ENCODE measurements at regions not wholly inside any gene's neighbourhood (a gene's known extent, or its start where the extent isn't known, plus 50 kb on each side); places are given as distances from the start of the nearest gene placed in this dataset.

DNA sequence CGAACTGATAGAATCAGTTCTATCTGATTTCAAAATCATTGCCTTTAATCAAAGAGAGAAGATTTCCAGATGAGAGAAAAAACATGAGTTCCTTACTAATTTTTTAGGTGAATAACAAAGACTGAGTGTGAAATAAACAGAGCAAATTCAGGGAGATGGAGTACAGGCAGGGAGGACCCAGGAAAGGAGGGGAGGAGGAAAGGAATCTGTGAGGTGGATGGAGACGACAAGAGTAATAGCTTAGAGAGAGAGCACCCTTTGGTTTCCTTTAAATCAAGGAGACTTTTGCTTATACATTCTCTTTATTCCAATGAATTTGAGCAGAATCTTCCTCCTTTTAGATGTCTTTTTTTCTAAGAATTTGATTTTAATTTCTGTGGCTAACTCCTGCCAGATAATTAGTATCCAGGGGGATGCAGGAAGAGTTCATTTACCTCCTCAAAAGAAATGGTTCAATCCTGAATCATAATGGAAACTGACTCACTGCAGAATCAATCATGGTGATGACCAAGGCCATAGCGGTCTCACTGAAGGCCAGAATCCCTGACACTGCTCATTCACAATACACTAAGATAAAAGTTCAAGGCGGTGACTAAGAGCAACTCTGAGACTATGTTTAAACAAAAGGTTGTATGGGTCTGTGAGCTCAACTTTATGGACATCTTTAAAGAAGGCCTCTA lies 234.0 kb upstream of the ZC3H12C start:
- no peaks in the 10 kb centered on the region for H3K9me2 ChIP-seq (replicated peaks; ENCODE audit: insufficient read depth)
- H3K36me3 ChIP-seq (replicated peaks; ENCODE audit: insufficient read depth, low read depth) = no peaks in the 10 kb centered on the region
- no peak for DNase-seq (ENCODE audit: low spot score)
- TF ChIP-seq, protein P1, sequence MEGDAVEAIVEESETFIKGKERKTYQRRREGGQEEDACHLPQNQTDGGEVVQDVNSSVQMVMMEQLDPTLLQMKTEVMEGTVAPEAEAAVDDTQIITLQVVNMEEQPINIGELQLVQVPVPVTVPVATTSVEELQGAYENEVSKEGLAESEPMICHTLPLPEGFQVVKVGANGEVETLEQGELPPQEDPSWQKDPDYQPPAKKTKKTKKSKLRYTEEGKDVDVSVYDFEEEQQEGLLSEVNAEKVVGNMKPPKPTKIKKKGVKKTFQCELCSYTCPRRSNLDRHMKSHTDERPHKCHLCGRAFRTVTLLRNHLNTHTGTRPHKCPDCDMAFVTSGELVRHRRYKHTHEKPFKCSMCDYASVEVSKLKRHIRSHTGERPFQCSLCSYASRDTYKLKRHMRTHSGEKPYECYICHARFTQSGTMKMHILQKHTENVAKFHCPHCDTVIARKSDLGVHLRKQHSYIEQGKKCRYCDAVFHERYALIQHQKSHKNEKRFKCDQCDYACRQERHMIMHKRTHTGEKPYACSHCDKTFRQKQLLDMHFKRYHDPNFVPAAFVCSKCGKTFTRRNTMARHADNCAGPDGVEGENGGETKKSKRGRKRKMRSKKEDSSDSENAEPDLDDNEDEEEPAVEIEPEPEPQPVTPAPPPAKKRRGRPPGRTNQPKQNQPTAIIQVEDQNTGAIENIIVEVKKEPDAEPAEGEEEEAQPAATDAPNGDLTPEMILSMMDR (IDR thresholded peaks at IDR 0.05; ENCODE audit: poor library complexity) = no peak
- TF ChIP-seq EZH2 (IDR thresholded peaks at IDR 0.05; ENCODE audit: borderline replicate concordance) (no peak), EZH2phosphoT487 (IDR thresholded peaks at IDR 0.05; ENCODE audit: low read depth, severe bottlenecking, unreplicated experiment) (no peak)
- H3K9me3 ChIP-seq (ENCODE audit: low read depth) = no peaks in the 10 kb centered on the region
- H4K20me1 ChIP-seq (ENCODE audit: insufficient read depth, poor library complexity, severe bottlenecking) = no peaks in the 10 kb centered on the region
- WGBS (ENCODE audit: low lambda C conversion rate, missing lambda C conversion rate) = 80% methylated on average over 4 of the region's 4 CpGs
- no peak overlapping the region for H3K4me2 ChIP-seq
- no peak overlapping the region for H3K4me3 ChIP-seq
- H3K27me3 ChIP-seq = no peaks in the 10 kb centered on the region
- H3K4me1 ChIP-seq (ENCODE audit: insufficient read depth) = no peaks in the 10 kb centered on the region
- no peak overlapping the region for H2AFZ ChIP-seq
- no peak overlapping the region for H3K27ac ChIP-seq
- H3K79me2 ChIP-seq = no peaks in the 10 kb centered on the region

DNA sequence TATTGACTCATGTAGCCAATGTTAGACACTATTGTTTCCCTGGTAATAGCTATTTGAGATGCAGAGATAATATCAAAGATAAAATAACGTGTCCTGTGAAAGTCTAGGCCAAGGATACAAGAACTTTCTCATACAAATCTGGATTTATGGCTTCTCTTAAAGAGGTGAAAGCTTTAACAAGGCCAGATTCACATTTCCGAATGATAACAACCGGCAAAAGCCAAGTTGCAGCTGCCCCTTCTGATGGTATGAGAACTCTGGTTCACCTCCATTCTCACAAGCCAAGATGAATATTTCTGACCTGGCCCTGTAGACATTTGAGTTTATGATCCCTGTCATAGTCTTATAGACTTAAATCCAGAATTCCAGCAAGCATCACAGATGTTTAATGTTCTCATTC lies 230.4 kb upstream of the ZC3H12C start:
- no peak overlapping the region for H3K4me3 ChIP-seq

DNA sequence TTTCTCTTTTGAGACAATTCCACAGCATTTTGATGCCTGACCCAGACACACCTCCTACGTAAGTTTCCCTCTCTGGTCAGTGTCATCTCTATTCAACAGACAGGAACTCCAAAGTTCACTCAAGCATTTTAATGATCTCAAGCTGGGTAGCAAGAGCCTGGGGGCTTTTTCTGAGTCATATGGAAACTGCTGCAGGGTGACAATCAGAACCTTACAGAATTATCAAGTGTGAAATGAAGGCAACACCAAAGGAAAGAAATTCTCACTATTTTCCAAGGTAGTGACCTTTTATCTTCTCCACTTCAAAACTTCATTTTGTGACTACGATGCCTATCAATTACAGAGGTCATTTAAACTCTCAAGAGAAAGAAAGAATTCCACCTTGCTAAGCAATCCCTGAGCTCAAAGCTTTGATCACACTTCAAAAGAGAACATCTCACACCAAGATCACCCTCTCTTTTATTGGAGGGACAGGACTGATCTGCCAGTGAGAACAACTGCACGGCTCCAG lies 229.0 kb upstream of the ZC3H12C start:
- WGBS (ENCODE audit: low lambda C conversion rate, missing lambda C conversion rate) = 49% methylated on average over 3 of the region's 3 CpGs
- Histone ChIP-seq H2AFZ (no peak overlapping the region), H3K36me3 (replicated peaks; ENCODE audit: insufficient read depth, low read depth) (no peaks in the 10 kb centered on the region), H3K4me2 (no peak overlapping the region), H3K9me3 (ENCODE audit: low read depth) (no peaks in the 10 kb centered on the region), H3K27me3 (no peaks in the 10 kb centered on the region), H3K4me1 (ENCODE audit: insufficient read depth) (no peaks in the 10 kb centered on the region), H3K4me3 (no peak overlapping the region), H3K79me2 (no peaks in the 10 kb centered on the region), H4K20me1 (ENCODE audit: insufficient read depth, poor library complexity, severe bottlenecking) (no peaks in the 10 kb centered on the region), H3K9me2 (replicated peaks; ENCODE audit: insufficient read depth) (no peaks in the 10 kb centered on the region), H3K27ac (peak overlapping the region; percentile 43)
- DNase-seq (ENCODE audit: low spot score) = peak; percentile 8
- TF ChIP-seq, protein P1 (IDR thresholded peaks at IDR 0.05; ENCODE audit: poor library complexity) = no peak
- TF ChIP-seq EZH2 (IDR thresholded peaks at IDR 0.05; ENCODE audit: borderline replicate concordance) (no peak), EZH2phosphoT487 (IDR thresholded peaks at IDR 0.05; ENCODE audit: low read depth, severe bottlenecking, unreplicated experiment) (no peak)

More for the DNA sequence above, 230.4 kb upstream of the ZC3H12C start:
- Histone ChIP-seq H3K9me2 (replicated peaks; ENCODE audit: insufficient read depth) (no peaks in the 10 kb centered on the region), H3K36me3 (replicated peaks; ENCODE audit: insufficient read depth, low read depth) (no peaks in the 10 kb centered on the region), H3K79me2 (no peaks in the 10 kb centered on the region), H3K9me3 (ENCODE audit: low read depth) (no peaks in the 10 kb centered on the region), H4K20me1 (ENCODE audit: insufficient read depth, poor library complexity, severe bottlenecking) (no peaks in the 10 kb centered on the region), H3K27me3 (no peaks in the 10 kb centered on the region), H3K27ac (no peak overlapping the region), H2AFZ (no peak overlapping the region), H3K4me1 (ENCODE audit: insufficient read depth) (no peaks in the 10 kb centered on the region), H3K4me2 (no peak overlapping the region)
- no peak for TF ChIP-seq EZH2 (IDR thresholded peaks at IDR 0.05; ENCODE audit: borderline replicate concordance)
- TF ChIP-seq EZH2phosphoT487 (IDR thresholded peaks at IDR 0.05; ENCODE audit: low read depth, severe bottlenecking, unreplicated experiment) = no peak
- TF ChIP-seq, protein P1 (IDR thresholded peaks at IDR 0.05; ENCODE audit: poor library complexity) = no peak
- DNase-seq (ENCODE audit: low spot score) = no peak
- 40% methylated on average over 3 of the region's 3 CpGs for WGBS (ENCODE audit: low lambda C conversion rate, missing lambda C conversion rate)
